K562 (cell line): ENCODE measurements at regions not wholly inside any gene's neighbourhood (a gene's known extent, or its start where the extent isn't known, plus 50 kb on each side); places are given as distances from the start of the nearest gene placed in this dataset.

Experiments used
- ATAC-seq: fragments of 200-7000 bp; cut with Tn5 transposase; 3 replicates; pipeline ENCODE4 v1.9.1; 2020; ENCODE audit warnings: moderate library complexity
- BruUV-seq: library from RNA; stranded (reverse); fragments of 400-500 nt; replicated peaks from 2 replicates; lab custom pipeline; 2021; lab: Mats Ljungman, UMichigan
- CTCF ChIA-PET: fragments of 300-600 bp; formaldehyde crosslinking; extraction: SDS; loops from one replicate; lab custom pipeline; 2021; ENCODE audit warnings: low intra/inter-chr PET ratio; lab: Yijun Ruan, JAX
- POLR2A ChIA-PET: fragments of 300-600, 350-650 bp; sonication (Branson Sonifier 250); formaldehyde crosslinking; extraction: SDS; loops from one replicate; lab custom pipeline; 2021; ENCODE audit warnings: antibody characterized with exemption, inconsistent platforms; lab: Yijun Ruan, JAX
- DNase-seq, 4 experiments: peaks; one replicate each; pipeline versions ENCODE4 v3.0.0 to v3.0.0-alpha.2; 2011 to 2018; ENCODE audit warnings: low spot score in 3 of 4, mixed read lengths in 3 of 4; ENCODE audit errors: extremely low read depth in 1 of 4
- FAIRE-seq: peaks from 2 replicates; lab custom pipeline; 2011; peaks lifted over from hg19 to GRCh38; lab: Jason Lieb, UNC
- H2AFZ ChIP-seq: 2 replicates; pipeline ENCODE4 v1.6.0; 2011; ENCODE audit warnings: low read depth, low read length, control low read depth, inconsistent platforms
- H3K27ac ChIP-seq: fragments of 200-600 bp; 3 replicates; pipeline ENCODE4 v1.8.0; 2011; ENCODE audit warnings: low read depth, mild to moderate bottlenecking, control low read depth, inconsistent platforms, low read length, moderate library complexity, mixed read lengths; ENCODE audit errors: extremely low read depth
- H3K27me3 ChIP-seq, 2 experiments: fragments of 300-600 bp in 1 of 2; 2 replicates in 1 of 2; 3 replicates in 1 of 2; pipeline versions ENCODE4 v1.6.0 to v1.8.0; 2011; ENCODE audit warnings: inconsistent platforms in 2 of 2, low read length in 2 of 2, mild to moderate bottlenecking in 1 of 2, mixed read lengths in 1 of 2, moderate library complexity in 1 of 2; ENCODE audit not compliant: control insufficient read depth in 2 of 2, insufficient read depth in 2 of 2
- H3K36me3 ChIP-seq: fragments of 300-600 bp; 3 replicates; pipeline ENCODE4 v1.8.0; 2011; ENCODE audit warnings: mild to moderate bottlenecking, low read length, inconsistent platforms; ENCODE audit not compliant: control insufficient read depth, insufficient read depth
- H3K4me1 ChIP-seq, 2 experiments: fragments of 200-600 bp in 1 of 2; replicated peaks in 1 of 2; 2 replicates in 1 of 2; 3 replicates in 1 of 2; pipeline versions ENCODE4 v1.5.1 to v1.8.0; 2011; ENCODE audit warnings: inconsistent platforms in 2 of 2, low read length in 2 of 2, mild to moderate bottlenecking in 1 of 2, mixed read lengths in 1 of 2, moderate library complexity in 1 of 2; ENCODE audit not compliant: control insufficient read depth in 2 of 2, insufficient read depth in 2 of 2
- H3K4me2 ChIP-seq: 2 replicates; pipeline ENCODE4 v1.6.1; 2011; ENCODE audit warnings: low read length, control low read depth, inconsistent platforms, mixed read lengths; ENCODE audit not compliant: insufficient read depth
- H3K4me3 ChIP-seq: fragments of 200-600 bp; sonication (generic), shearing (Covaris generic); 2 replicates; pipeline ENCODE4 v1.5.1; 2016; ENCODE audit warnings: control low read depth, inconsistent platforms
- H3K79me2 ChIP-seq: fragments of 200-600 bp; 3 replicates; pipeline ENCODE4 v1.8.0; 2011; ENCODE audit warnings: low read length, inconsistent platforms; ENCODE audit not compliant: control insufficient read depth, insufficient read depth
- H3K9ac ChIP-seq, 2 experiments: 2 replicates each; pipeline versions ENCODE4 v1.6.0 to v1.6.1; 2011; ENCODE audit warnings: low read depth in 2 of 2, low read length in 2 of 2, control low read depth in 1 of 2, inconsistent platforms in 1 of 2, mild to moderate bottlenecking in 1 of 2, mixed read lengths in 1 of 2; ENCODE audit not compliant: insufficient read depth in 1 of 2
- H3K9me1 ChIP-seq: one replicate; pipeline ENCODE4 v1.6.0; 2011; ENCODE audit warnings: inconsistent platforms, mild to moderate bottlenecking, low read length, moderate library complexity; ENCODE audit not compliant: control insufficient read depth, insufficient read depth
- H3K9me3 ChIP-seq: replicated peaks from 2 replicates; pipeline ENCODE4 v1.5.1; 2011; ENCODE audit warnings: low read depth, low read length, inconsistent platforms; ENCODE audit not compliant: control insufficient read depth, insufficient read depth
- H4K20me1 ChIP-seq: replicated peaks from 2 replicates; pipeline ENCODE4 v1.6.1; 2011; ENCODE audit warnings: low read length, inconsistent platforms, mixed read lengths; ENCODE audit not compliant: control insufficient read depth, insufficient read depth
- GATAD2A ChIP-seq: fragments of 450-650 bp; IDR thresholded peaks from 2 replicates; pipeline ENCODE4 v1.6.1; 2017
- HINFP ChIP-seq: fragments of 450-650 bp; conservative IDR thresholded peaks from 2 replicates; pipeline ENCODE4 v1.6.1; 2016; ENCODE audit warnings: missing genetic modification characterization, low read depth, mild to moderate bottlenecking, control low read depth, missing compliant biosample characterization
- KAT2B ChIP-seq: IDR thresholded peaks from one replicate; pipeline ENCODE4 v1.6.1; 2012; ENCODE audit warnings: low read depth, mild to moderate bottlenecking, control low read depth, inconsistent platforms, low read length, moderate library complexity
- LARP7 ChIP-seq: fragments of 450-650 bp; IDR thresholded peaks from 2 replicates; pipeline ENCODE4 v1.6.1; 2016
- NFE2L1 ChIP-seq: fragments of 450-650 bp; IDR thresholded peaks from 2 replicates; pipeline ENCODE4 v1.6.1; 2016; ENCODE audit warnings: missing genetic modification characterization, low read depth, mild to moderate bottlenecking, missing compliant biosample characterization, moderate library complexity, borderline replicate concordance
- NR1H2 ChIP-seq: sonication (generic); formaldehyde crosslinking; IDR thresholded peaks from 2 replicates; pipeline ENCODE4 v1.4.0; 2020; ENCODE audit warnings: mild to moderate bottlenecking, missing genetic modification reagents
- POLR2AphosphoS5 ChIP-seq: IDR thresholded peaks from 2 replicates; pipeline ENCODE4 v1.6.1; 2011; ENCODE audit warnings: mild to moderate bottlenecking, low read depth, low read length, moderate library complexity; ENCODE audit not compliant: control insufficient read depth, insufficient read depth
- POLR3G ChIP-seq: IDR thresholded peaks from 2 replicates; pipeline ENCODE4 v1.6.1; 2011; ENCODE audit not compliant: insufficient read length, insufficient replicate concordance; ENCODE audit errors: extremely low read depth
- RCOR1 ChIP-seq, 2 experiments: IDR thresholded peaks; 2 replicates each; pipeline ENCODE4 v1.6.1; 2012; ENCODE audit warnings: low read depth in 2 of 2, low read length in 2 of 2, borderline replicate concordance in 1 of 2, improper control_type of control experiment in 1 of 2
- SIN3B ChIP-seq: fragments of 450-650 bp; IDR thresholded peaks from 2 replicates; pipeline ENCODE4 v1.6.1; 2017; ENCODE audit warnings: low read depth, mild to moderate bottlenecking, moderate library complexity
- ZBTB49 ChIP-seq: sonication (generic); formaldehyde crosslinking; IDR thresholded peaks from 2 replicates; pipeline ENCODE4 v1.8.0; 2022; ENCODE audit warnings: missing genetic modification reagents, mild to moderate bottlenecking, borderline replicate concordance
- ZEB2 ChIP-seq: fragments of 450-650 bp; IDR thresholded peaks from 2 replicates; pipeline ENCODE4 v1.6.1; 2016
- ZFX ChIP-seq: sonication (generic); formaldehyde crosslinking; IDR thresholded peaks from 2 replicates; pipeline ENCODE4 v1.8.0; 2022; ENCODE audit warnings: mild to moderate bottlenecking, missing genetic modification reagents, moderate library complexity
- ZNF23 ChIP-seq: fragments of 250-450 bp; sonication (Bioruptor Pico); IDR thresholded peaks from 2 replicates; pipeline ENCODE4 v1.4.0; 2020; ENCODE audit warnings: mild to moderate bottlenecking
- ZNF274 ChIP-seq: IDR thresholded peaks from 2 replicates; pipeline ENCODE4 v1.6.1; 2011; ENCODE audit warnings: low read depth, mild to moderate bottlenecking, low read length, moderate library complexity, borderline replicate concordance
- ZNF778 ChIP-seq: fragments of 450-650 bp; formaldehyde crosslinking; IDR thresholded peaks from 2 replicates; pipeline ENCODE4 v1.4.0; 2020; ENCODE audit warnings: mild to moderate bottlenecking, moderate library complexity
- ZNF79 ChIP-seq: fragments of 250-450 bp; sonication (Bioruptor Pico); IDR thresholded peaks from 2 replicates; pipeline ENCODE4 v1.4.0; 2020; ENCODE audit warnings: low read depth, mild to moderate bottlenecking, moderate library complexity
- WGBS: fragments of 100-300 bp; shearing (Covaris generic); methylation state at CpG from one replicate; pipeline ENCODE4 v1.1.6; 2016; ENCODE audit warnings: low coverage, mixed read lengths; ENCODE audit not compliant: insufficient coverage; ENCODE audit errors: missing lambda C conversion rate; 5-methylcytosine and 5-hydroxymethylcytosine counted together
- in situ Hi-C: fragments of 300-500 bp; cut with MboI; formaldehyde crosslinking; loops from 4 replicates; pipeline ENCODE4 v1.15.0; 2018; ENCODE audit warnings: inconsistent platforms, mixed read lengths
- intact Hi-C: fragments of 100-400 bp; cut with micrococcal nuclease; formaldehyde crosslinking; loops from 2 replicates; pipeline ENCODE4 v1.14.2; 2022

- H4K20me1 ChIP-seq: no peaks in the 10 kb centered on the region
- ATAC-seq (no peak), DNase-seq (no peak), FAIRE-seq (no peak)
- no TSS peak for BruUV-seq
- no peaks in the 10 kb centered on the region for H3K4me1 ChIP-seq
- CTCF ChIA-PET: no interaction called here
- no peak overlapping the region for H3K4me3 ChIP-seq
- WGBS: 3% methylated on average over 4 of the region's 4 CpGs
- no peaks in the 10 kb centered on the region for H3K27me3 ChIP-seq
- H3K4me2 ChIP-seq: no peak overlapping the region
- in situ Hi-C loops (no loop called here), intact Hi-C loops (no loop called here)
- H3K9ac ChIP-seq: no peak overlapping the region
- TF ChIP-seq NR1H2 (CRISPR knock-in tag) (no peak), HINFP (no peak), RCOR1 (IDR thresholded peaks at IDR 0.05; ENCODE audit: borderline replicate concordance in 1 of 2, low read depth in 2 of 2, low read length in 2 of 2) (no peak), POLR2AphosphoS5 (no peak), GATAD2A (no peak), ZBTB49 (CRISPR knock-in tag) (no peak), NFE2L1 (no peak), LARP7 (no peak), ZEB2 (no peak), ZNF23 (CRISPR knock-in tag) (no peak), ZFX (CRISPR knock-in tag) (no peak), ZNF778 (no peak), SIN3B (no peak), POLR3G (no peak), ZNF274 (no peak), ZNF79 (CRISPR knock-in tag) (no peak), KAT2B (no peak)
- H3K36me3 ChIP-seq: no peaks in the 10 kb centered on the region
- no peak overlapping the region for H2AFZ ChIP-seq
- H3K9me1 ChIP-seq: no peaks in the 10 kb centered on the region
- H3K79me2 ChIP-seq: no peaks in the 10 kb centered on the region
- no peak overlapping the region for H3K27ac ChIP-seq
- POLR2A ChIA-PET: no interaction called here
- no peaks in the 10 kb centered on the region for H3K9me3 ChIP-seq
Measured at GRCh38 chr14:58849601-58850000, 211.8 kb downstream of the DACT1 start.
